ENCODE measurements at regions not wholly inside any gene's neighbourhood (a gene's known extent, or its start where the extent isn't known, plus 50 kb on each side); places are given as distances from the start of the nearest gene placed in this dataset.

DNA sequence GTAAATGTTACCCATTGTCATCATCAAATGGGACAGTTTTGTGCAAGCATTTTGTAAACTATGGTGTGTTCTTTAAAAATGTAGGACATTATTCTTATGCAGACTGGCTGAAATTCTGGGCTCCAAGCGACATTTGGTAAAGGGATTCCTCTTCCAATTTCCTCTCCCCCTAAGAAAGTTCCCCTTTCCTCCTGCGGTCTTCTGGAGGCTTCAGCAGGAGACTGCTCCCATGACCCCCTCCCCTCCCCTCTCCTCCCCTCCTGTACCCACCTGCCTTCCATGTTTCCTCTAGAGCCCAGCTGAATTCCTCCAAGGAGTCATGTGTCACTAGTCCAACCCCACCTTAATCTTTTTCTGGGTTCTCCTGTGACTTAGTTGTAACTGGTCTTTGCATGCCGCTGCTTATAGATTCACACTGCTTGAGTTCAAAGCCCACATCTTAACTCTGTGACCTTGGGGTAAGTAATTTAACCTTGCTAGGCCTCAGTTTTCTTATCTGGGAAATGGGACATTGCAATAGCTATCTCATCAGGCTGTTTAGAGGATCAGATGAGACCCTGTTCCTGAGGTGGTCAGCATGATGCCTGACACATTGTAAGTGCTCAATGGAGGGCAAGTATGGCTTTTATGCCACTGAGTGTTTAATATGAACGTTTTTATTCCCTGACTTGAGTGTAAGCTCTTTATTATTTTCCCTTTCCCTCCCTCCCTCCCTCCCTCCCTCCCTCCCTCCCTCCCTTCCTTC lies 69.9 kb upstream of the WDR26 start (continued):
- TF ChIP-seq, protein P1, sequence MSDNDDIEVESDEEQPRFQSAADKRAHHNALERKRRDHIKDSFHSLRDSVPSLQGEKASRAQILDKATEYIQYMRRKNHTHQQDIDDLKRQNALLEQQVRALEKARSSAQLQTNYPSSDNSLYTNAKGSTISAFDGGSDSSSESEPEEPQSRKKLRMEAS (IDR thresholded peaks at IDR 0.05), result no peak
- TF ChIP-seq, protein P2, sequence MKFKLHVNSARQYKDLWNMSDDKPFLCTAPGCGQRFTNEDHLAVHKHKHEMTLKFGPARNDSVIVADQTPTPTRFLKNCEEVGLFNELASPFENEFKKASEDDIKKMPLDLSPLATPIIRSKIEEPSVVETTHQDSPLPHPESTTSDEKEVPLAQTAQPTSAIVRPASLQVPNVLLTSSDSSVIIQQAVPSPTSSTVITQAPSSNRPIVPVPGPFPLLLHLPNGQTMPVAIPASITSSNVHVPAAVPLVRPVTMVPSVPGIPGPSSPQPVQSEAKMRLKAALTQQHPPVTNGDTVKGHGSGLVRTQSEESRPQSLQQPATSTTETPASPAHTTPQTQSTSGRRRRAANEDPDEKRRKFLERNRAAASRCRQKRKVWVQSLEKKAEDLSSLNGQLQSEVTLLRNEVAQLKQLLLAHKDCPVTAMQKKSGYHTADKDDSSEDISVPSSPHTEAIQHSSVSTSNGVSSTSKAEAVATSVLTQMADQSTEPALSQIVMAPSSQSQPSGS (IDR thresholded peaks at IDR 0.05; ENCODE audit: low read length), result no peak

Measured in H1 (cell line).